Tibial nerve (tissue), 4 donors: ENCODE measurements at regions not wholly inside any gene's neighbourhood (a gene's known extent, or its start where the extent isn't known, plus 50 kb on each side); places are given as distances from the start of the nearest gene placed in this dataset.

Source experiments
- DNase-seq, 2 donors: peaks; one replicate each; pipeline ENCODE4 v3.0.0-alpha.2; 2019; ENCODE audit warnings: low spot score in 2 of 2
- H3K27ac ChIP-seq, 4 donors: fragments of 200-600 bp; sonication (generic) in 3 of 4; one replicate each; pipeline ENCODE4 v1.5.1; 2017 to 2019; ENCODE audit warnings: mild to moderate bottlenecking in 1 of 4
- H3K27me3 ChIP-seq, 2 donors: fragments of 200-600 bp; sonication (generic) in 1 of 2; one replicate each; pipeline versions ENCODE4 v1.5.1 to v1.6.0; 2017 to 2019
- H3K36me3 ChIP-seq, 3 donors: fragments of 200-600 bp; sonication (generic); one replicate each; pipeline ENCODE4 v1.5.1; 2018 to 2019
- H3K4me1 ChIP-seq, 4 donors: fragments of 200-600 bp; sonication (generic) in 3 of 4; one replicate each; pipeline ENCODE4 v1.5.1; 2017 to 2019
- H3K4me3 ChIP-seq, 4 donors: fragments of 200-600 bp; sonication (generic) in 3 of 4; one replicate each; pipeline ENCODE4 v1.5.1; 2017 to 2019; ENCODE audit warnings: mild to moderate bottlenecking in 1 of 4, moderate library complexity in 1 of 4
- H3K9me3 ChIP-seq, 4 donors: fragments of 200-600 bp; sonication (generic) in 3 of 4; one replicate each; pipeline ENCODE4 v1.5.1; 2017 to 2019
- CTCF ChIP-seq, 5 experiments: fragments of 200-600 bp in 3 of 5; fragments of 450-650 bp in 2 of 5; sonication (generic) in 3 of 5; IDR thresholded peaks; one replicate each; pipeline ENCODE4 v1.5.1; 2016 to 2019; ENCODE audit warnings: antibody characterized with exemption in 5 of 5, mild to moderate bottlenecking in 3 of 5, moderate library complexity in 2 of 5
- EP300 ChIP-seq, 2 donors: sonication (generic); formaldehyde crosslinking; IDR thresholded peaks; one replicate each; pipeline ENCODE4 v1.6.1; 2017; ENCODE audit warnings: antibody characterized with exemption in 2 of 2, mild to moderate bottlenecking in 1 of 2
- POLR2A ChIP-seq, 2 donors: fragments of 450-650 bp; IDR thresholded peaks; one replicate each; pipeline ENCODE4 v1.6.1; 2017; ENCODE audit warnings: antibody characterized with exemption in 2 of 2, mild to moderate bottlenecking in 2 of 2, moderate library complexity in 2 of 2
- WGBS, 2 donors: methylation state at CpG; one replicate each; pipeline ENCODE4 v1.1.5; 2018; 5-methylcytosine and 5-hydroxymethylcytosine counted together

GRCh38 chr9:80556631-80557030 is 984.9 kb downstream of the TLE4 start:
- H3K4me1 ChIP-seq: peaks cover 0 to 6% (median 0%) of the 10 kb centered on the region in 4 donors
- H3K27me3 ChIP-seq: no peaks in the 10 kb centered on the region
- no peaks in the 10 kb centered on the region for H3K36me3 ChIP-seq
- H3K27ac ChIP-seq: no peak overlapping the region
- TF ChIP-seq EP300 (IDR thresholded peaks at IDR 0.05): no peak
- no peak for TF ChIP-seq POLR2A (IDR thresholded peaks at IDR 0.05)
- TF ChIP-seq CTCF (IDR thresholded peaks at IDR 0.05): no peak
- H3K9me3 ChIP-seq: no peaks in the 10 kb centered on the region
- no peak for DNase-seq
- no peak overlapping the region for H3K4me3 ChIP-seq

GRCh38 chr9:80555782-80556325 is 984.1 kb downstream of the TLE4 start:
- 57 to 59% methylated on average over 2 of the region's 2 CpGs for WGBS, 2 donors
- H3K4me1 ChIP-seq: peaks cover 0 to 6% (median 0%) of the 10 kb centered on the region in 4 donors
- no peaks in the 10 kb centered on the region for H3K36me3 ChIP-seq
- H3K27ac ChIP-seq: no peak overlapping the region
- no peak for DNase-seq
- H3K9me3 ChIP-seq: no peaks in the 10 kb centered on the region
- TF ChIP-seq EP300 (IDR thresholded peaks at IDR 0.05) (no peak), POLR2A (IDR thresholded peaks at IDR 0.05) (no peak), CTCF (IDR thresholded peaks at IDR 0.05) (no peak)
- no peaks in the 10 kb centered on the region for H3K27me3 ChIP-seq
- no peak overlapping the region for H3K4me3 ChIP-seq

- Histone ChIP-seq H3K4me1 (peaks cover 0 to 6% (median 0%) of the 10 kb centered on the region in 4 donors), H3K4me3 (no peak overlapping the region), H3K27me3 (no peaks in the 10 kb centered on the region), H3K27ac (no peak overlapping the region), H3K9me3 (no peaks in the 10 kb centered on the region), H3K36me3 (no peaks in the 10 kb centered on the region)
- TF ChIP-seq CTCF (IDR thresholded peaks at IDR 0.05) (no peak), EP300 (IDR thresholded peaks at IDR 0.05) (no peak), POLR2A (IDR thresholded peaks at IDR 0.05) (no peak)
- DNase-seq: no peak
Observed at GRCh38 chr9:80554856-80555255, 983.1 kb downstream of the TLE4 start.

GRCh38 chr9:80554301-80554700 is 982.5 kb downstream of the TLE4 start:
- Histone ChIP-seq H3K27me3 (no peaks in the 10 kb centered on the region), H3K9me3 (no peaks in the 10 kb centered on the region), H3K27ac (no peak overlapping the region), H3K4me3 (no peak overlapping the region), H3K4me1 (peaks cover 0 to 6% (median 0%) of the 10 kb centered on the region in 4 donors), H3K36me3 (no peaks in the 10 kb centered on the region)
- TF ChIP-seq EP300 (IDR thresholded peaks at IDR 0.05) (no peak), POLR2A (IDR thresholded peaks at IDR 0.05) (no peak), CTCF (IDR thresholded peaks at IDR 0.05) (no peak)
- 90 to 93% methylated on average over 3 of the region's 3 CpGs for WGBS, 2 donors
- no peak for DNase-seq

GRCh38 chr9:80552931-80553330 is 981.2 kb downstream of the TLE4 start:
- H3K4me3 ChIP-seq: no peak overlapping the region
- no peaks in the 10 kb centered on the region for H3K36me3 ChIP-seq
- 27 to 42% methylated on average over 6 of the region's 6 CpGs for WGBS, 2 donors
- no peak for TF ChIP-seq POLR2A (IDR thresholded peaks at IDR 0.05)
- TF ChIP-seq EP300 (IDR thresholded peaks at IDR 0.05): peak in 1 of 2 donors; percentile 71
- TF ChIP-seq CTCF (IDR thresholded peaks at IDR 0.05): no peak
- H3K9me3 ChIP-seq: no peaks in the 10 kb centered on the region
- no peaks in the 10 kb centered on the region for H3K27me3 ChIP-seq
- H3K27ac ChIP-seq: no peak overlapping the region
- H3K4me1 ChIP-seq: peaks cover 0 to 6% (median 0%) of the 10 kb centered on the region in 4 donors
- peak; percentile 17 to 67 for DNase-seq
